H9 (cell line): ENCODE measurements at regions not wholly inside any gene's neighbourhood (a gene's known extent, or its start where the extent isn't known, plus 50 kb on each side); places are given as distances from the start of the nearest gene placed in this dataset.

Experiments used
- DNase-seq: peaks from one replicate; pipeline ENCODE4 v3.0.0-alpha.2; 2017
- H2AFZ ChIP-seq: one replicate; pipeline ENCODE4 v1.6.1; 2013; ENCODE audit warnings: mild to moderate bottlenecking, low read length, control low read depth, moderate library complexity
- H2AK5ac ChIP-seq: 2 replicates; pipeline ENCODE4 v1.6.1; 2013; ENCODE audit warnings: low read length, control low read depth, mixed read lengths; ENCODE audit not compliant: insufficient read length
- H2BK120ac ChIP-seq: one replicate; pipeline ENCODE4 v1.6.1; 2013; ENCODE audit warnings: low read depth, mild to moderate bottlenecking, low read length, control low read depth, inconsistent platforms; ENCODE audit not compliant: poor library complexity, severe bottlenecking
- H2BK12ac ChIP-seq: 2 replicates; pipeline ENCODE4 v1.6.1; 2013; ENCODE audit warnings: low read length, control low read depth, mixed read lengths, low read depth; ENCODE audit not compliant: insufficient read length
- H2BK15ac ChIP-seq: 2 replicates; pipeline ENCODE4 v1.6.1; 2013; ENCODE audit warnings: low read depth, low read length, control low read depth
- H2BK20ac ChIP-seq: one replicate; pipeline ENCODE4 v1.6.1; 2013; ENCODE audit warnings: low read depth, mild to moderate bottlenecking, low read length, control low read depth, inconsistent platforms; ENCODE audit not compliant: poor library complexity, severe bottlenecking
- H2BK5ac ChIP-seq: 2 replicates; pipeline ENCODE4 v1.6.1; 2013; ENCODE audit warnings: low read length, control low read depth, mixed read lengths; ENCODE audit not compliant: insufficient read length
- H3K14ac ChIP-seq: 2 replicates; pipeline ENCODE4 v1.6.1; 2013; ENCODE audit warnings: low read length, control low read depth; ENCODE audit not compliant: insufficient read depth
- H3K18ac ChIP-seq: 2 replicates; pipeline ENCODE4 v1.6.1; 2013; ENCODE audit warnings: low read depth, mild to moderate bottlenecking, mixed read lengths, low read length, control low read depth; ENCODE audit not compliant: insufficient read length
- H3K23ac ChIP-seq: 2 replicates; pipeline ENCODE4 v1.6.1; 2013; ENCODE audit warnings: low read length, control low read depth, mixed read lengths, low read depth; ENCODE audit not compliant: insufficient read length
- H3K23me2 ChIP-seq: 2 replicates; pipeline ENCODE4 v1.6.1; 2013; ENCODE audit warnings: low read depth, mild to moderate bottlenecking, mixed read lengths, low read length, control low read depth; ENCODE audit not compliant: insufficient read length, poor library complexity, severe bottlenecking
- H3K27ac ChIP-seq: 2 replicates; pipeline ENCODE4 v1.5.1; 2013; ENCODE audit warnings: low read length, control low read depth, mixed read lengths, low read depth; ENCODE audit not compliant: insufficient read length
- H3K27me3 ChIP-seq: 2 replicates; pipeline ENCODE4 v1.6.1; 2013; ENCODE audit warnings: low read length, control low read depth, inconsistent platforms; ENCODE audit not compliant: insufficient read depth
- H3K4ac ChIP-seq: 2 replicates; pipeline ENCODE4 v1.6.1; 2013; ENCODE audit warnings: low read depth, mild to moderate bottlenecking, control low read depth, inconsistent platforms, low read length, moderate library complexity
- H3K4me1 ChIP-seq: 2 replicates; pipeline ENCODE4 v1.6.1; 2013; ENCODE audit warnings: low read length, control low read depth, inconsistent platforms; ENCODE audit not compliant: insufficient read depth
- H3K4me2 ChIP-seq: 2 replicates; pipeline ENCODE4 v1.6.1; 2013; ENCODE audit warnings: low read length, control low read depth, mixed read lengths; ENCODE audit not compliant: insufficient read length, insufficient read depth
- H3K56ac ChIP-seq: 2 replicates; pipeline ENCODE4 v1.6.1; 2013; ENCODE audit warnings: low read depth, mild to moderate bottlenecking, mixed read lengths, low read length, control low read depth; ENCODE audit not compliant: insufficient read length
- H3K79me1 ChIP-seq: 2 replicates; pipeline ENCODE4 v1.6.1; 2013; ENCODE audit warnings: low read depth, mild to moderate bottlenecking, moderate library complexity, low read length, control low read depth, inconsistent platforms; ENCODE audit not compliant: insufficient read depth, poor library complexity, severe bottlenecking
- H3K79me2 ChIP-seq: 2 replicates; pipeline ENCODE4 v1.6.1; 2013; ENCODE audit warnings: low read length, control low read depth, inconsistent platforms; ENCODE audit not compliant: insufficient read depth
- H3K9ac ChIP-seq: 2 replicates; pipeline ENCODE4 v1.6.1; 2013; ENCODE audit warnings: low read length, control low read depth, mixed read lengths; ENCODE audit not compliant: insufficient read length; ENCODE audit errors: extremely low read depth
- H3K9me3 ChIP-seq: one replicate; pipeline ENCODE4 v1.6.1; 2013; ENCODE audit warnings: low read depth, low read length, inconsistent platforms; ENCODE audit not compliant: control insufficient read depth
- H3T11ph ChIP-seq: one replicate; pipeline ENCODE4 v1.6.1; 2013; ENCODE audit warnings: mild to moderate bottlenecking, low read length, control low read depth, inconsistent platforms
- H4K20me1 ChIP-seq: one replicate; pipeline ENCODE4 v1.6.1; 2013; ENCODE audit not compliant: control insufficient read depth, insufficient read length, insufficient read depth
- H4K5ac ChIP-seq: 2 replicates; pipeline ENCODE4 v1.6.1; 2013; ENCODE audit warnings: low read depth, mild to moderate bottlenecking, mixed read lengths, low read length, control low read depth; ENCODE audit not compliant: insufficient read length
- H4K8ac ChIP-seq: replicated peaks from 2 replicates; pipeline ENCODE4 v1.6.1; 2013; ENCODE audit warnings: low read length, control low read depth, mixed read lengths, low read depth; ENCODE audit not compliant: insufficient read length
- H4K91ac ChIP-seq: 2 replicates; pipeline ENCODE4 v1.6.1; 2013; ENCODE audit warnings: low read depth, mild to moderate bottlenecking, moderate library complexity, mixed read lengths, low read length, control low read depth; ENCODE audit not compliant: insufficient read length
- H3K27ac Mint-ChIP-seq, 3 experiments: 2 replicates in 2 of 3; 3 replicates in 1 of 3; pipeline ENCODE4 v1.8.0; 2020 to 2021; ENCODE audit warnings: mixed read lengths in 3 of 3, mild to moderate bottlenecking in 1 of 3, moderate library complexity in 1 of 3
- H3K27me3 Mint-ChIP-seq: 2 replicates; pipeline ENCODE4 v1.8.0; 2021; ENCODE audit warnings: low read depth, mild to moderate bottlenecking, moderate library complexity, mixed read lengths
- H3K36me3 Mint-ChIP-seq, 3 experiments: 2 replicates in 2 of 3; 3 replicates in 1 of 3; pipeline ENCODE4 v1.8.0; 2020 to 2021; ENCODE audit warnings: low read depth in 3 of 3, mixed read lengths in 3 of 3; ENCODE audit not compliant: insufficient read depth in 1 of 3
- H3K4me1 Mint-ChIP-seq, 2 experiments: 2 replicates each; pipeline ENCODE4 v1.8.0; 2020; ENCODE audit warnings: mixed read lengths in 2 of 2
- H3K4me3 Mint-ChIP-seq, 2 experiments: 2 replicates in 1 of 2; 3 replicates in 1 of 2; pipeline ENCODE4 v1.8.0; 2020 to 2021; ENCODE audit warnings: mild to moderate bottlenecking in 2 of 2, mixed read lengths in 2 of 2, moderate library complexity in 1 of 2
- H3K9me3 Mint-ChIP-seq, 2 experiments: 2 replicates in 1 of 2; 3 replicates in 1 of 2; pipeline ENCODE4 v1.8.0; 2020; ENCODE audit warnings: mild to moderate bottlenecking in 2 of 2, mixed read lengths in 2 of 2, moderate library complexity in 1 of 2
- CTCF ChIP-seq: fragments of 200-600 bp; sonication (generic); conservative IDR thresholded peaks from 3 replicates; pipeline ENCODE4 v1.8.0; 2021; ENCODE audit warnings: antibody characterized with exemption, mild to moderate bottlenecking
- WGBS: extraction: QIAGEN DNeasy Blood & Tissue Kit; methylation state at CpG from one replicate; pipeline ENCODE4 v1.1.7; 2013; ENCODE audit warnings: missing lambda C conversion rate, low lambda C conversion rate, mixed read lengths; ENCODE audit not compliant: insufficient read length; ENCODE audit errors: extremely low coverage; 5-methylcytosine and 5-hydroxymethylcytosine counted together

- Histone ChIP-seq H2BK5ac (no peak overlapping the region), H2AFZ (no peak overlapping the region), H3K27ac (no peak overlapping the region), H3K14ac (no peak overlapping the region), H3K23ac (no peak overlapping the region), H4K91ac (no peak overlapping the region), H2BK120ac (no peak overlapping the region), H2BK15ac (no peak overlapping the region), H2AK5ac (no peak overlapping the region), H3K23me2 (no peaks in the 10 kb centered on the region), H2BK12ac (no peak overlapping the region), H4K8ac (no peak overlapping the region), H3K9me3 (no peaks in the 10 kb centered on the region), H3T11ph (no peak overlapping the region), H2BK20ac (no peak overlapping the region), H3K27me3 (no peaks in the 10 kb centered on the region), H3K79me1 (no peaks in the 10 kb centered on the region), H3K56ac (no peak overlapping the region), H3K4me2 (no peak overlapping the region), H3K4me1 (no peaks in the 10 kb centered on the region; the same call in 1 of the 2 replicates), H3K9ac (no peak overlapping the region), H3K4ac (no peak overlapping the region), H4K20me1 (no peaks in the 10 kb centered on the region), H4K5ac (no peak overlapping the region), H3K18ac (no peak overlapping the region), H3K79me2 (no peaks in the 10 kb centered on the region)
- Mint-ChIP-seq H3K4me3 (no peak overlapping the region), H3K4me1 (no peaks in the 10 kb centered on the region), H3K27me3 (no peaks in the 10 kb centered on the region), H3K9me3 (peaks cover 9 to 12% of the 10 kb centered on the region in 2 experiments), H3K27ac (no peak overlapping the region), H3K36me3 (peaks cover 6 to 12% (median 6%) of the 10 kb centered on the region in 3 experiments; a peak in 5 of 7 replicates)
- no peak for DNase-seq
- no CpG with 5 or more reads among the region's 1 CpG for WGBS
- no peak for TF ChIP-seq CTCF
Observed at GRCh38 chr2:53212576-53212975, 555.0 kb upstream of the CHAC2 start.
